ENCODE measurements at regions not wholly inside any gene's neighbourhood (a gene's known extent, or its start where the extent isn't known, plus 50 kb on each side); places are given as distances from the start of the nearest gene placed in this dataset.

DNA sequence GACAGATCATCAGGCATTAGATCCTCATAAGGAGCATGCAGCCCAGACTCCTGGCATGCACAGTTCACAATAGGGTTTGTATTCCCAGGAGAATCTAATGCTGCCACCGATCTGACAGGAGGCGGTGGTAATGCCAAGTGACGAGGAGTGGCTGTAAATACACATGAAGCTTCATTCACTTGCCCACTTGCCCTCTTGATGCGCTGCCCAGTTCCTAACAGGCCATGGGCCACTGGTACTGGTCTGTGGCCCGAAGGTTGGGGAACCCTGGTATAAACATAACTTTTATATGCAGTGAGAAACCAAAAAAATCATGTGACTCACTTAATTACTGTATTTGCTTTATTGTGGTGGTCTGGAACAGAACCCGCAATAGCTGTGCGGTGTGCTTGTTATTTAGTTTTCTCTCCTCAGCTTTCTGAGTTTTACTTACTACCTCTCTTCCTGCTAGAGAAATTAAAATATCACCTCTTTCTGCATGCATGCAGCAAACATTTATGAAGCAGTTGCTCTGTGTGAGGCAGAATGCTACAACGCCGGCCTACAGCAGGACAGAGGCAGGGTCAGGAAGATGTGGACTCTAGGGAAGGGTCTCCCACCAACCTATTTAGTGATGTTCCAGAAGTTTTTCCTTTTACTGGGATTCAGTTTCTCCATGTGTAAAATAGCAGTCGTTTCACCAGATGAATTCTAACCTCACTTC, 151.3 kb downstream of the MAF start:
- Mint-ChIP-seq H3K4me1 (ENCODE audit: low read depth) (peaks cover 8% of the 10 kb centered on the region), H3K27me3 (ENCODE audit: low read depth) (no peaks in the 10 kb centered on the region), H3K4me3 (no peak overlapping the region), H3K36me3 (ENCODE audit: insufficient read depth) (no peaks in the 10 kb centered on the region), H3K9me3 (no peaks in the 10 kb centered on the region)
- no peak for ATAC-seq
- no peak for DNase-seq

DNA sequence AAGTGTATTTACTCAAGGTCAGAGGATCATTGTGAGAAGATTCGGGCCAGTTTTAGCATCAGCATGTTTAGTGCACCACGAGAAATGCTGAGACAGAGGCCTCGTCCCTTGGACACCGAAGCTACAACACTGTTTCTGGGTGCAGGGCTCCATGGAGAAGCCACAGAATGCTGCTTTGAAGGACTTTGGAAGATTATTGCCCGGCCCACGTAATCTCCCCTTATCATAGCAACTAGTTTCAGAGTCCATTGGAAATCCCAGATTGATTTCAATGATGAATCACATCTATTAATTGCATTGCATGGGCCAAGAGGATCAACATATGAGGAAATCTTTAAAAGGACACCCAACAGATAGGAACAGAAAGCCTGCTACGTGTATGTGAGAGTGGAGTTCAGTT, 156.0 kb downstream of the MAF start:
- DNase-seq (no peak), ATAC-seq (no peak)
- H3K9me3 Mint-ChIP-seq: no peaks in the 10 kb centered on the region
- no peak overlapping the region for H3K4me3 Mint-ChIP-seq
- H3K36me3 Mint-ChIP-seq (ENCODE audit: insufficient read depth): no peaks in the 10 kb centered on the region
- H3K27me3 Mint-ChIP-seq (ENCODE audit: low read depth): no peaks in the 10 kb centered on the region
- no peaks in the 10 kb centered on the region for H3K4me1 Mint-ChIP-seq (ENCODE audit: low read depth)

DNA sequence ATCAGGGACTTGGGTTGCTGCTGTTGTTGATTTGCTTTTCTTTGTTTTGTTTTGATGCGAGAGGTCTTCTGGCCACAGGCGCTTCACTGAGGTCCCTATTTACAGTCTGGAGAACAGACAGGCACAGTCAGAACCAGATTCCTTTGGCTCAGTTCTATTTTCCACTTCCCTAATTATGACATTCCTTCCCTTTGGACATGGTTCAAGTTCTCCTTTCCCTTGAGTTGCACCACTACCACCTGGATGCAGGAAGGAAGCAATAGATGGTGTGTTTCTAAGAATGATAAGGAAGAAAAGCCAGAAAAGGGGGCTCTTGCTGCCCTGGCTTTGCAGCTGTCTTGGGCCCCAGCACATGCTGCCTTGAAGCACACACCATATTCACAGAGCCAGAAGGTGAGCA, 160.6 kb downstream of the MAF start:
- Mint-ChIP-seq H3K36me3 (ENCODE audit: insufficient read depth) (no peaks in the 10 kb centered on the region), H3K27me3 (ENCODE audit: low read depth) (no peaks in the 10 kb centered on the region), H3K4me1 (ENCODE audit: low read depth) (no peaks in the 10 kb centered on the region), H3K4me3 (no peak overlapping the region), H3K9me3 (no peaks in the 10 kb centered on the region)
- DNase-seq (no peak), ATAC-seq (no peak)

DNA sequence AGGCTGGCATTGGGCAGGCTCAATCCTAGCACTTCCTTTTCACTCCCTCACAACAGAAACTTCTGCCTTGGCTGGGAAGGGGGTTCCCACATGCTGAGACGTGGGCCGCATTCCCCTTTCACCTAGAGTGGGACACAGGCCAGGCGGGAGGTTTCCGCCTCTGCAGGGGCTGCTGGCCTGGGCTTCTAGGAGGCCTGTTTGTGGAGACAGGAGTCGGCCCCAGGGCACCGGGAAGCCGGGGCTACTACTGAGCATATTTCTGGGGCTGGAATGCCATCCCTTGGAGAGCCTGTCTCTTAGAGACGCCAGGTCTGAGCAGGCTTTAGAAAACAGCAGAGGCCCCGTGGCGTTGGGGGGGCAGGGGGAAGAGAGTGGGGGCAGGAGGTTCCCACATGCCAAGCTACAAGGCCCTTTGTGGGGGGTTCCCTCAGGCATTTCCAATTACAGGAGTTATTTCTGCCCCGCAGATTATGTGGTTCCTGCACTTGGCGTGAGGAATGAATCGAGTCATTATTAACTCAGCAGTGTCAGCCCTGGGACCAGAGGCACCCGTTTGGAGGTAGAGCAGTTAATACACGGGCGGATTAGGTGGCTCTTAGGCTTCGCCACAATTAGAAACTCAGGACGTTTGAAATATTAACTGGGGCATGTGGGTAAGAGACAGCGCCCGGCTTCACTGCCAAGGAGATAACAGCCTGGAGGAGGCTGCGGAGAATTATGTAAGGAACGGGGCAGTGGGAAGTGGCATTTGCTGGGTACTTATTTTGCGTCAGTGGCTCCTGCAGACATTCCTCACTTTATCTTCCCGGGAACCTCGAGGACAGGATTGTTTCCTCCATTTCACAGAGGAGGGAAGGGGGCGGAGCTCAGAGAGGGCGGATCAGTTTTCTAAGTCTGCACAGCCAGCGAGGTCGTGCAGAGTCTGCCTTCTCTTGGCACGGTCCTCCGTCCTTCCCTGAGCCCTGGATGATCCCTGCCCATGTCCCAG, 162.5 kb downstream of the MAF start:
- DNase-seq (no peak), ATAC-seq (no peak)
- H3K36me3 Mint-ChIP-seq (ENCODE audit: insufficient read depth): no peaks in the 10 kb centered on the region
- no peaks in the 10 kb centered on the region for H3K9me3 Mint-ChIP-seq
- H3K27me3 Mint-ChIP-seq (ENCODE audit: low read depth): no peaks in the 10 kb centered on the region
- no peak overlapping the region for H3K4me3 Mint-ChIP-seq
- H3K4me1 Mint-ChIP-seq (ENCODE audit: low read depth): no peaks in the 10 kb centered on the region

DNA sequence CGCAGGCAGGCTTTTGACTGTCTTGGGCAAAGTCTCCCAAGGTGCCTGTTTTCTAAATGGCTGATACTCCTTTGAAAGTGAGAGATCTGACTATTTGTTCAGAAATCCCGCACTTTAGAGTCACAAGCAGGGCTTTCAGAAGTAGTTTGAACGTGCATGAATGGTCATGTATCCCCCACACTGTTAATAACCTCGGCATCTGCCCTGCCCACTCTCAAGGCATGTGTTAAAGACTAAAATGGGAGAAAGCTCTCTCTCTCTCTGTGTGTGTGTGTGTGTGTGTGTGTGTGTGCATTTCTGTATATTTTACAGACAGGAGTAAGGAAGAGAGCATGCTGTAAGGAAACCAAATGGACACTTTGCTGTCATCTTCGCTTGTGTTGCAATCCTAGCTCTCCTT, 163.7 kb downstream of the MAF start:
- Mint-ChIP-seq H3K36me3 (ENCODE audit: insufficient read depth) (no peaks in the 10 kb centered on the region), H3K4me1 (ENCODE audit: low read depth) (no peaks in the 10 kb centered on the region), H3K9me3 (no peaks in the 10 kb centered on the region), H3K27me3 (ENCODE audit: low read depth) (no peaks in the 10 kb centered on the region), H3K4me3 (no peak overlapping the region)
- DNase-seq (no peak), ATAC-seq (no peak)

DNA sequence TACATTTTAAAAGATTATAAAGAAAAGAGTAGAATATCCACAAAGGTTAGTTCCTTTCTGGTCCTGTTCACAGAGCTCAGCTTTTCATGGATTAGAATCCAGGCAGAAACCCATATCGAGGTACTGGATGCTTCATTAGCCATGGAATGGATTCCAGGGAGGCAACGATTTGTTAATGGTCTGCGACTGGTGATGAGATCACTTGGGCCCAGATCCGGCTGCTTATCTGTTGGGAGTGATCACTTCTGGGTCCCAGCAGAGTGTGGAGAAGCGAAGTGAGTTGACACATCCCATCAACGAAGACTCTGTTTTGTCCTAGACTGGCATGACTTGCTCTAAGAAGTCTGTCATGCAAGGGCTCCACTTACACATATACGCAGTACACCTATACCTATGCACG, 165.8 kb downstream of the MAF start:
- Mint-ChIP-seq H3K9me3 (no peaks in the 10 kb centered on the region), H3K4me3 (no peak overlapping the region)
- no peak for DNase-seq

DNA sequence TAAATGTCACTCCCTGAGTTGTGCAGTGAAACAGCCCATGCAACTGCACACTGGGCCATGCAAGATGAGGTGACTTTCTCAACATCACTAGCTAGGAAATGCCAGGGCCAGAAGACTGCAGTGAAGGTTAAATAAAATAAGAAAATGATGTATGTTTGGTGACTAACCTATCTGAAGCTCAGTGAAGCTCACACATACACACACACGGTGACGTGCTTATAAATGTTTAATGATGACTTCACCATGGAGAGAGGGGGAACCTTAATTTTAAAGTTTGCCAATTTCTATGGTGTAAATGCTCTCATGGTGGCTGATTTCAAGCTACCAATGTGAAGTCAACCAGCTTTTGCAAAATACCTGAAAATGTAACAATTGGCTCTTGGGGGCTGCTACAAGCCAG, 166.4 kb downstream of the MAF start:
- Mint-ChIP-seq H3K9me3 (no peaks in the 10 kb centered on the region), H3K4me3 (no peak overlapping the region), H3K36me3 (ENCODE audit: insufficient read depth) (no peaks in the 10 kb centered on the region), H3K4me1 (ENCODE audit: low read depth) (no peaks in the 10 kb centered on the region), H3K27me3 (ENCODE audit: low read depth) (no peaks in the 10 kb centered on the region)
- no peak for DNase-seq
- ATAC-seq: no peak

More for the DNA sequence above, 165.8 kb downstream of the MAF start:
- H3K36me3 Mint-ChIP-seq (ENCODE audit: insufficient read depth): no peaks in the 10 kb centered on the region
- no peaks in the 10 kb centered on the region for H3K27me3 Mint-ChIP-seq (ENCODE audit: low read depth)
- no peaks in the 10 kb centered on the region for H3K4me1 Mint-ChIP-seq (ENCODE audit: low read depth)
- ATAC-seq: no peak

DNA sequence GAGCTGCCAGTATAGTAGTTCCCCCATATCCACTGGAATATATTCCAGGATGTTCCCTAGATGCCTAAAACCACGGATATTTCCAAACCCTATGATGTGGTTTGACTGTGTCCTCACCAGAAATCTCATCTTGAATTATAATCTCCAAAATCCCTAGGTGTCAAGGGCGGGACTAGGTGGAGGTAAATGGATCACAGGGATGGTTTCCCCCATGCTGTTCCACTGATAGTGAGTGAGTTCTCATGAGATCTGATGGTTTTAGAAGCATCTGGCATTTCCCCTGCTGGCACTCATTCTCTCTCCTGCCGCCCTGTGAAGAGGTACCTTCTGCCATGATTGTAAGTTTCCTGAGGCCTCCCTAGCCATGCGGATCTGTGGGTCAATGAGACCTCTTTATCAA, 168.6 kb downstream of the MAF start:
- ATAC-seq: no peak
- Mint-ChIP-seq H3K4me3 (no peak overlapping the region), H3K9me3 (no peaks in the 10 kb centered on the region), H3K4me1 (ENCODE audit: low read depth) (no peaks in the 10 kb centered on the region), H3K36me3 (ENCODE audit: insufficient read depth) (no peaks in the 10 kb centered on the region), H3K27me3 (ENCODE audit: low read depth) (no peaks in the 10 kb centered on the region)
- DNase-seq: no peak

DNA sequence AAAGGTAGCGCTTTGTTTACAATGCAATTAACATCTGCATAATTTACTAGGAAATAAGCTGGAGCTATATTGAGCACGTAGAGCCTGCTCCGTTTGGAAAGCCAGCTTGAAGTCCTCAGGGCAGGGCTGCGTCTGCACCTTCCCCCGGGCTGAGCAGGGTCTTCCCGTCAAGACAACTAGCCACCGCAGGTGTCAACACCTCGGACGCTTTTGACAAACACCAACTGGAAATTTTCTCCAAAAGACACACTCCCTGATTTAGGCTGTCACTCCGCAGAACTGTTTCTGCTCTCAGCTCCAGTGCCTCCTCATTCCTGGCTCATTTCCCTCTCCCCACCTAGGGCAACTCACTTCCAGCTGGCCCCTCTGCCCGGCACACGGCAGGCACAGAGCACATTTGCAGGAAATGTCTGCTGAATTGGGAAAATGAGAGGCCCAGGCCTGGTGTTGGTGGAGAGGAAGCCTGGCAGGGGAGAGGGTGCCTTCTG, 170.3 kb downstream of the MAF start:
- DNase-seq (no peak), ATAC-seq (no peak)
- no peaks in the 10 kb centered on the region for H3K27me3 Mint-ChIP-seq (ENCODE audit: low read depth)
- H3K36me3 Mint-ChIP-seq (ENCODE audit: insufficient read depth): no peaks in the 10 kb centered on the region
- no peak overlapping the region for H3K4me3 Mint-ChIP-seq
- H3K4me1 Mint-ChIP-seq (ENCODE audit: low read depth): no peaks in the 10 kb centered on the region
- H3K9me3 Mint-ChIP-seq: no peaks in the 10 kb centered on the region

DNA sequence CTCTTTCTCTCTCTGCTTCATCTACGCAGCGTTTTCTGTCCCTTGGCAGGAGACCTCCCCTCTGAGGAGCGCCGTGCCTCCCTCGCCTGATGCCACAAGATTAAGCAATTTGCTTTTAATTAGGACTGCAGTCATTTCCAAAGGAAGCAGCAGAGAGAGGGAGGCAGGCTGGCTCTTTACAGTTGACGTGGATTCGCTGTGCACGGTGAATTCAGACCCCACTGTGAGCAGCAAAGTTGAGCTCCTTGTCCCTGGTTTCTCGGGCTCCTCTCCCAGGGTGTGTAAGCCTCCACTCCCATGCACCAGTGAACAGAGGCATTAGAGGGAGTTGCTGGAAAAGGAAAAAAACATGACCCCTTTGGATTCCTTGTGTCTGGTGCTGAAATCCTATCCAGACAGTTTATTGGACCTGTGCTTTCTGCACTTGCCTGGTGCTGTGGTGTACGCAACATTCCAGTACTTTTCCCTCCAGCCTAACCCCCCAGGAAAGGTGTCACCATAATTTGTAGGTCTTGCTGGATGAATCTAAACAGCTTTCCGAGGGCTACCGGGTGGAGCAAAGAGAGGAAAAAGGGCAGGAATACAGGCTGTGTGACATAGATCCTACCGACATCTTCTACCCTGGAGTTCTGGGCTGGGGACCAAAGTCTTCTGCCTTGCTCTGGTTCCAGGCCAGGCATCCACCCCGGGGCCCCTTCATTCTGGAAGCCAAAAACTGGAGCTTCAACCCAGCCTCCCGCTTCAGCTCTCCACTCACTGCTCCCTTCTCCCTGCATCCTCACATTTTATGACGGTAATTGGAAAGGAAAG, 171.0 kb downstream of the MAF start:
- Mint-ChIP-seq H3K27me3 (ENCODE audit: low read depth) (no peaks in the 10 kb centered on the region), H3K9me3 (no peaks in the 10 kb centered on the region), H3K4me3 (no peak overlapping the region), H3K36me3 (ENCODE audit: insufficient read depth) (no peaks in the 10 kb centered on the region), H3K4me1 (ENCODE audit: low read depth) (no peaks in the 10 kb centered on the region)
- ATAC-seq (no peak), DNase-seq (no peak)

DNA sequence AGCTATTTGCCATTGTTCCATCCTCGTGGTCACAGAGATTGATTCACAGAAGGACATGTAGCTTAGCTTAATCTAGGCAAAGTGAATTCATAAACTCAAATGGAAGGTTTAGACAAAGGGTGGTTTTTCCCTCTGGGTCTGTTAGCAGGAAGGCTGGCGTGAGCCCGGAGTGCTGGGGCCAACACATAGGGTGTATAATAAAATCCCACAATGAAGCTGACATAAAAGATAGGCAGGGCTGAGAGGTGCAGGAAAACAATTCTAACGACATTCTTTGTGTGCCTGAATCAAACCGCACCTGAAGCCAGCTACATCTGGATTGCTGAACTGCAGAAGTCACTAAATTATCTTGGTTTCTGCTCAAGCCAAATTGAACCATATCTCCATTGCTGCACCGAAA, 173.9 kb downstream of the MAF start:
- no peaks in the 10 kb centered on the region for H3K4me1 Mint-ChIP-seq (ENCODE audit: low read depth)
- H3K36me3 Mint-ChIP-seq (ENCODE audit: insufficient read depth): no peaks in the 10 kb centered on the region
- no peaks in the 10 kb centered on the region for H3K27me3 Mint-ChIP-seq (ENCODE audit: low read depth)
- DNase-seq (no peak), ATAC-seq (no peak)
- no peaks in the 10 kb centered on the region for H3K9me3 Mint-ChIP-seq
- no peak overlapping the region for H3K4me3 Mint-ChIP-seq

DNA sequence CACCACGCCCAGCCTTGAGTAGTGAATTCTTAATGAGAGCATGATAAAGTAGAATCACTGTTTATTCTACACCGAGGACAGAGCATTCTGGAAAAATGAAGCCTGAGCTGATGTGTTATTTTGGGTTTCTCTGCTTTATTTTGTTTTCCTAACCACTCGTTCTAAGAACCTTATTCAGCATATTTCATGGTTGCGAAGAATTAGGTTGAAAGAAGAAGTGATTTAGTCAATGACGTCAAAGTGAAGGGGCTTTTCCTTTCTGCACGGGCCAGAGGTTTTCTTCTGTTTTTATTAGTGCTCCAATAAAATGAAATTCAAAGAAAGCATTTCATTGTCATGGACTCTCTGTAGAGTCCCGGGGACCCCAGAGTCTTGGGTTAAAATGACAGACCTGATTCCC, 178.5 kb downstream of the MAF start:
- Mint-ChIP-seq H3K27me3 (ENCODE audit: low read depth) (no peaks in the 10 kb centered on the region), H3K9me3 (no peaks in the 10 kb centered on the region), H3K4me3 (no peak overlapping the region), H3K36me3 (ENCODE audit: insufficient read depth) (no peaks in the 10 kb centered on the region), H3K4me1 (ENCODE audit: low read depth) (peaks cover 7% of the 10 kb centered on the region)
- no peak for ATAC-seq
- no peak for DNase-seq

DNA sequence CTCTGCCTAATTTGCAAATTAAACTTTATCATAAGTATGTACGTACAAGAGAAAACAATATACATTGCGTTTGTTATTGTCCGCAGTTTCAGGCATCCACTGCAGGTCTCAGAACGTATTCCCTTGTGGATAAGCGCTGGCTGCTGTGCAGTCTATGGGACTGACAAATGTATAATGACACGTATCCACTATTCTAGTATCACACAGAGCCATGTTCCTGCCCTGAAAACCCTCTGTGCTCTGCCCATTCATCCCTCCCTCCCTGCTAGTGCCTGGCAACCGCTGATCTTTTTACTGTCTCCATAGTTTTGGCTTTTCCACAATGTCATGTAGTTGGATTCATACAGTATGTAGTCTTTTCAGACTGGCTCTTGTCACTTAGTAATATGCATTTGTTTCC, 179.4 kb downstream of the MAF start:
- ATAC-seq (no peak), DNase-seq (no peak)
- H3K9me3 Mint-ChIP-seq: no peaks in the 10 kb centered on the region
- peaks cover 16% of the 10 kb centered on the region for H3K4me1 Mint-ChIP-seq (ENCODE audit: low read depth)
- no peaks in the 10 kb centered on the region for H3K36me3 Mint-ChIP-seq (ENCODE audit: insufficient read depth)
- no peak overlapping the region for H3K4me3 Mint-ChIP-seq
- H3K27me3 Mint-ChIP-seq (ENCODE audit: low read depth): no peaks in the 10 kb centered on the region

DNA sequence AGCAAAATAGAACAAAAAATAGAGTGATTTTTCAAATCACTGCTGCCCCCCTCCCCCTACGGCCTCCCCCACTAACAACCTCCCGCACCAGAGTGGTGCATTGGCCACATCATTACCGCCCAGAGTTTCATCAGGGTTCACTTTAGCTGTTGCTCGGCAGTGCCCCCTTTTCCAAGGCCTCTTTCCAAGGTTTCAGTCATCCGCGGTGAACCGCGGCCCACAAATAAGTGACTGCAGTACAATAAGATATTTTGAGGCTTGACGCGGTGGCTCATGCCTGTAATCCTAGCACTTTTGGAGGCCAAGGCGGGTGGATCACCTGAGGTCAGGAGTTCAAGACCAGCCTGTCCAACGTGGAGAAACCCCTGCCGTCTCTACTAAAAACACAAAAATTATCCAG, 180.0 kb downstream of the MAF start:
- DNase-seq (no peak), ATAC-seq (no peak)
- H3K27me3 Mint-ChIP-seq (ENCODE audit: low read depth): no peaks in the 10 kb centered on the region
- peaks cover 23% of the 10 kb centered on the region for H3K4me1 Mint-ChIP-seq (ENCODE audit: low read depth)
- no peak overlapping the region for H3K4me3 Mint-ChIP-seq
- no peaks in the 10 kb centered on the region for H3K36me3 Mint-ChIP-seq (ENCODE audit: insufficient read depth)
- no peaks in the 10 kb centered on the region for H3K9me3 Mint-ChIP-seq

Data from activated T-cell treated with anti-CD3 and anti-CD28 coated beads, Interleukin-2, amount 50 U/mL, for 4 hours (primary cell).